Central memory CD8-positive, alpha-beta T cell (primary cell): ENCODE measurements at regions not wholly inside any gene's neighbourhood (a gene's known extent, or its start where the extent isn't known, plus 50 kb on each side); places are given as distances from the start of the nearest gene placed in this dataset.
"Not testable (repeated sequence)": the region's sequence is repeated elsewhere in the genome, so short reads cannot be mapped to it uniquely, and the experiment has no call there.

Experiments used
- ATAC-seq: fragments of 150-1000 bp; cut with Tn5 transposase; replicated peaks from 2 replicates; pipeline ENCODE4 v1.10.0; 2022; ENCODE audit warnings: mild to moderate bottlenecking, moderate FRiP score, moderate number of reproducible peaks; ENCODE audit not compliant: poor library complexity, severe bottlenecking; ENCODE audit errors: extremely low read depth
- DNase-seq, 2 donors: peaks; one replicate each; pipeline ENCODE4 v3.0.0; 2021; ENCODE audit warnings: low spot score in 2 of 2
- H3K27ac Mint-ChIP-seq: one replicate; pipeline ENCODE4 v1.8.0; 2022; ENCODE audit warnings: low read depth, mild to moderate bottlenecking, moderate library complexity, mixed read lengths
- H3K27me3 Mint-ChIP-seq: one replicate; pipeline ENCODE4 v1.8.0; 2022; ENCODE audit warnings: mixed read lengths
- H3K36me3 Mint-ChIP-seq: one replicate; pipeline ENCODE4 v1.8.0; 2022; ENCODE audit warnings: mild to moderate bottlenecking, moderate library complexity, mixed read lengths; ENCODE audit not compliant: insufficient read depth
- H3K4me1 Mint-ChIP-seq: one replicate; pipeline ENCODE4 v1.8.0; 2022; ENCODE audit warnings: mixed read lengths
- H3K4me3 Mint-ChIP-seq: one replicate; pipeline ENCODE4 v1.8.0; 2022; ENCODE audit warnings: mild to moderate bottlenecking, moderate library complexity, mixed read lengths
- H3K9me3 Mint-ChIP-seq: one replicate; pipeline ENCODE4 v1.8.0; 2022; ENCODE audit warnings: mixed read lengths

DNA sequence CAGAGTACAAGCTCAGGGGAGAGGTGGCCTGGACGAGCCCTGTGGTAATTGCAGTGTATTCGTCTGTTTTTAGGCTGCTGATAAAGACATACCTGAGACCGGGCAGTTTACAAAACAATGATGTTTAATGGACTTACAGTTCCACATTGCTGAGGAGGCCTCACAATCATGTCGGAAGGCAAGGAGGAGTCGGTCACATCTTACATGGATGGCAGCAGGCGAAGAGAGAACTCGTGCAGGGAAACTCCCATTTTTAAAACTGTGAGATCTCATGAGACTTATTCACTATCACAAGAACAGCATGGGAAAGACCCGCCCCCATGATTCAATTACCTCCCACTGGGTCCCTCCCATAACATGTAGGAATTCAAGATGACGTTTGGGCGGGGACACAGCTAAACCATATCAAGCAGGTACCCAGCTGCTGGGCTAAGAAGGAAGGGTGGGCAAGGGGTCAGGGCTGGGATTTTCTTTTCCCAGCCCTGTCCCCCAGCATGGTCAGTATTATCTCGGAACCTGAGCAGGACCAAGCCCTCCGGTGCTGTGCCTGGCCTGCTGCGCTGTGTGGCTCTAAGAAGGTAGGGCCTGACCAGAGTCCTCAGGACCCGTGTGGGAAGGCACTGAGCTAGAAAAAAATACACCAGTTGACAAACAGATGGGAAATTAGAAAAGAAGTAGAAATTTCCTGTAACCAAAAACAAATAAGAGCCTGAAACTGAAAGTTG is 78.6 kb upstream of the SH3BP4 start:
- H3K27me3 Mint-ChIP-seq, result peaks cover 50% of the 10 kb centered on the region
- H3K36me3 Mint-ChIP-seq, result peaks cover 2% of the 10 kb centered on the region
- H3K9me3 Mint-ChIP-seq, result no peaks in the 10 kb centered on the region
- no peak overlapping the region for H3K4me3 Mint-ChIP-seq
- H3K4me1 Mint-ChIP-seq, result no peaks in the 10 kb centered on the region
- no peak for DNase-seq
- no peak for ATAC-seq
- no peak overlapping the region for H3K27ac Mint-ChIP-seq

DNA sequence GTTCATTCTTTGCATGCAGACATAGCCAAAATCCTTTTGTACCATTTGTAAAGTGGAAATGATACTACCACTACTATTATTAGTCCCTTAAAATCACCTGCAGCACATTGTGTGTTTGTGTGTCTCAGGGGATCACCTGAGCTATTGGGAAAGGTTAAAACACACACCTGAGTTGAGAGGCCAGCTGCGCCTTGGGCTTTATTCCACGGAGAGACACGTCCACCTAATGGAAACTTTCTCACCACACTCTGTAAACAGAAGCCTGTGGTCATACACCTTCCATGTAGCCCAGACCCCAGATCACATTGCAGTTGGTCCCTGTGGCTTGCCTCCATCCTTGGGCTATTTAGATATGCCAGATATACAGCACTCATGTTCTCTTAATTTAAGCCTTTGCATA is 81.8 kb upstream of the SH3BP4 start:
- no peaks in the 10 kb centered on the region for H3K4me1 Mint-ChIP-seq
- H3K36me3 Mint-ChIP-seq, result peaks cover 2% of the 10 kb centered on the region
- no peak for DNase-seq
- H3K27me3 Mint-ChIP-seq, result peaks cover 24% of the 10 kb centered on the region
- H3K27ac Mint-ChIP-seq, result no peak overlapping the region
- ATAC-seq, result no peak
- peaks cover 5% of the 10 kb centered on the region for H3K9me3 Mint-ChIP-seq
- no peak overlapping the region for H3K4me3 Mint-ChIP-seq

DNA sequence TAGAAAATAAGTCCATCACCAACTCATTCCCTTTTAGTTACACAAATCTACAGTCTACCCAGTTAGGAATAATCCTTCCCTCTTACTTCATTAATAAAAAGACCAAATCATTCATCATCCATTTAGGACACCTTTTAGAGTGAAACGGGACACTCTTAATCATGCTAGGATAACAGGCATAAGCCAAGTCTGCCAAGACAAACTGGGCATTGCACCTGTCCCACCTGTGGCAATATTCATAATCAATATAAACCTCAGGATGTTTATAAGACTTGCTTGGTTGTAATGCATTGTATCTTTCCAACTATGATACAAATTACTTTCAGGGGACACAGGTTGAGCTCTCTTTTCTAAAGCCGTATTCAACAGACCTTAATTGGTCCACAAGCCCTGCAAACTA is 82.7 kb upstream of the SH3BP4 start:
- Mint-ChIP-seq H3K9me3 (peaks cover 5% of the 10 kb centered on the region), H3K36me3 (peaks cover 2% of the 10 kb centered on the region), H3K4me1 (no peaks in the 10 kb centered on the region), H3K27me3 (peaks cover 20% of the 10 kb centered on the region), H3K4me3 (no peak overlapping the region), H3K27ac (no peak overlapping the region)
- ATAC-seq (no peak), DNase-seq (no peak)

DNA sequence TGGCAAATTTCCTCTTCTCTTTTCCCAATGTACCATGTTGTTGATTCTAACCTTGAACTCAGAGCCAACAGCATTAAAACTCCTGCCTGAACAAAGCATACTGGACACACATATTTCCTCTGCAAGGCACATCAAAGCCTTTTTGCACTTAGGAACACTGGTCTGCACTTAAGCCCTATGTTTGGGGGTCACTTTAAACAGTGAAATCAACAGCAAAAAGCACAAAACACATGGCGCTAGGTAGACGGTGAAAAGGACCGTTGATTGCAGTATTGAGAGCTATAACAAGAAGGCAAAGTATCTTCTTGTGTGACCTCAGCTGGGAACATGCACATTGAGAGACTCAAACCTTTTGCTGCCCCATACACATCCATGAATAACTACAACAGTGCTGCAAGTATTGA is 83.9 kb upstream of the SH3BP4 start:
- DNase-seq (no peak), ATAC-seq (no peak)
- peaks cover 2% of the 10 kb centered on the region for H3K36me3 Mint-ChIP-seq
- no peak overlapping the region for H3K4me3 Mint-ChIP-seq
- H3K4me1 Mint-ChIP-seq, result no peaks in the 10 kb centered on the region
- peaks cover 5% of the 10 kb centered on the region for H3K9me3 Mint-ChIP-seq
- H3K27ac Mint-ChIP-seq, result no peak overlapping the region
- peaks cover 9% of the 10 kb centered on the region for H3K27me3 Mint-ChIP-seq

DNA sequence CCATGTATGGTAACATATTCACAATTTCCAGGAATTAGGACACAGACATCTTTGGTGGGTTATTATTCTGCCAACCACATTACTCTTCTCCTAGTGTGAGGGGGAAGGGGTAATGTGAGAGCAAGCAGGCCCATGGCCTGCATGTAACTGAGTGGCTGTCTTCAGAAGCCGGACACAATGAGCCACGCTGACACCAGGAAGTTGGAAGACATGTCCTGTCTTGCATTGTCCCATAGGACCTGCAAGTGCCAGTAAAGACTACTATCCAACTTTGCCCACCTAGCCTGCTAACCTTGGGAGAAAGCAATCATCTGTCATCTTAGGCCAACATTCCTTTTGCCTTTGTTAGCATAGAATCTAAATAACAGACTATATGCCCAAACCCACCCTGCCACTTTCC is 86.2 kb upstream of the SH3BP4 start:
- H3K4me1 Mint-ChIP-seq, result no peaks in the 10 kb centered on the region
- no peak for ATAC-seq
- no peaks in the 10 kb centered on the region for H3K27me3 Mint-ChIP-seq
- no peak overlapping the region for H3K4me3 Mint-ChIP-seq
- no peak for DNase-seq
- H3K36me3 Mint-ChIP-seq, result no peaks in the 10 kb centered on the region
- no peak overlapping the region for H3K27ac Mint-ChIP-seq
- peaks cover 5% of the 10 kb centered on the region for H3K9me3 Mint-ChIP-seq

DNA sequence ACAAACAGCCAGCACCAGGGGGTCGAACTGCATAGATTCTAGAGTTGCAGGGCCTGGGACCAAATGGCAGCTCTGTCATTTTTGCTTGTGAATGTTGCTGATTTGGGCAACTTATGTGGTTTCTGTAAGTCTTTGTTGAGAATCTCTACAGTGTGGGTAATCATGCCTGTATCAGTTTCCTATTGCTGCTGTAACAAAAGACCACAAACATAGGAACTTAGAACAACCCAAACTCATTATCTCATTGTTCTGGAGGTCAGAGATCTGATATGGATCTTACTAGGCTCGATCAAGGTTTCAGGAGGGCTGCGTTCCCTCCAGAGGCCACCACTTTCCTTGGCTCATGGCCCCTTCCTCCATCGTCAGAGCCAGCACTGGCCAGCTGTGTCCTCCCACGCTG is 86.8 kb upstream of the SH3BP4 start:
- Mint-ChIP-seq H3K27me3 (no peaks in the 10 kb centered on the region), H3K36me3 (no peaks in the 10 kb centered on the region), H3K4me3 (no peak overlapping the region), H3K4me1 (no peaks in the 10 kb centered on the region), H3K27ac (no peak overlapping the region), H3K9me3 (peaks cover 5% of the 10 kb centered on the region)
- no peak for ATAC-seq
- no peak for DNase-seq

DNA sequence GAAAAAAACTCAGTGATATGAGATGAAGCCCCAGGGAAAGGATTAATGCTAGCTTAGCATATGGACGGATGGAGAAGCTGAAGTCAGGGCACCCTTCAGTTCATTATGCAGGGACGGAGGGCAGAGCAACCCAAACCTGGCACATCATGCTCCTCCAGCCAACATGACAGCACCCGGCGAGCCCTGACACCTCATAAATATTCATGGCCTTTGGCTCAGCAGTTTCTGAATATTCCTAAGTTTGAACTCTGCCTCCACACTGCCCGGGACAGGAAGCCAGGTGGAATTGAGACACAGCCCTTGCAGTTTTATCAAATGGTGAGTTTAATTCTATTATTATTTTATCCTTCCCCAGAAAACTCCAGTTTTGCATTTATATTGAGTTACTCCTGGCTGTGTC is 87.3 kb upstream of the SH3BP4 start:
- Mint-ChIP-seq H3K27ac (no peak overlapping the region), H3K4me1 (no peaks in the 10 kb centered on the region), H3K4me3 (no peak overlapping the region), H3K36me3 (no peaks in the 10 kb centered on the region), H3K9me3 (peaks cover 5% of the 10 kb centered on the region), H3K27me3 (no peaks in the 10 kb centered on the region)
- no peak for DNase-seq
- no peak for ATAC-seq

DNA sequence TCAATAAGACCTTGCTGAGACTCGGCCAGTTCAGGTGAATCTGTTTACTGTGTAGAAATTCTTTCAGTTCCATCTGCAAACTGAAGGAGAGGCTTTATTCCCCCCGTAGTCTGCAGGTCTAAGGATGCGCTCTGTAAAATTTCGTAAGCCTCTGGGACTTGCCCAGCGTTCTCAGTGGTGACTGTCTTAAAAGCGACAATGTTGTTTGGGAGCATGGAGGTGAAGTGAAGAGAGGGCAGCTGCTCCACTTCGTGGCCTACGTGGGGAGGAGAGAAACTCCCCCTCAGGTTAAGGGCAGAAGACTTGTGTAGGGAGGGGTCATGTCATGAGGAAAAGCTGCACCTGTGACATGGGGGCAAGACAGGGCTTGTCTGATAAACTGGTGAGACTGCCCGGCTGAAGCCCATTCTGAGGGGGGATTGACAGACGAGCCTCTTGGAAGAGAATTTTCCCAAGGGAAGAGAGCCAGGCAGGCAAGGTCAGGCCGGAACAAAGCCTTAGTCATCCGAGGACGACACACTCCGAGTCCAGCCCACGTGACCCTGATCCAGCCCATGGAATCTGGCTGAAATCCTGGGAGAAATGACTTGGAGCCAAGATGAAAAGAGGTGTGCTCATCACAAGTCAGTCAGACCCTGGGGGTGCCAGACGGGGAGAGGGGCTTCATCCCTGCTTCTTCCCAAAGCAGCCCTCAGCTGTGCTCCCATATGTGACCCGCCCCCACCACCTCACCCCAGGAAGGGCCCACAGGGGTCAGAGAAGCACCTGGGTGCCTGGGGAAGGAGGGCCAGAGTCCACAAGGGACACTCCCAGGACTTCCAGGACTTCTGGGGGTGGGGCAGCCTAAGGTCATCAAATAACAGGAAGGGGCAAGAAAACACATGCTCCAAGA is 88.5 kb upstream of the SH3BP4 start:
- H3K4me3 Mint-ChIP-seq, result no peak overlapping the region
- DNase-seq (no peak), ATAC-seq (no peak)
- no peaks in the 10 kb centered on the region for H3K36me3 Mint-ChIP-seq
- no peaks in the 10 kb centered on the region for H3K4me1 Mint-ChIP-seq
- H3K9me3 Mint-ChIP-seq, result peaks cover 5% of the 10 kb centered on the region
- no peaks in the 10 kb centered on the region for H3K27me3 Mint-ChIP-seq
- H3K27ac Mint-ChIP-seq, result no peak overlapping the region

DNA sequence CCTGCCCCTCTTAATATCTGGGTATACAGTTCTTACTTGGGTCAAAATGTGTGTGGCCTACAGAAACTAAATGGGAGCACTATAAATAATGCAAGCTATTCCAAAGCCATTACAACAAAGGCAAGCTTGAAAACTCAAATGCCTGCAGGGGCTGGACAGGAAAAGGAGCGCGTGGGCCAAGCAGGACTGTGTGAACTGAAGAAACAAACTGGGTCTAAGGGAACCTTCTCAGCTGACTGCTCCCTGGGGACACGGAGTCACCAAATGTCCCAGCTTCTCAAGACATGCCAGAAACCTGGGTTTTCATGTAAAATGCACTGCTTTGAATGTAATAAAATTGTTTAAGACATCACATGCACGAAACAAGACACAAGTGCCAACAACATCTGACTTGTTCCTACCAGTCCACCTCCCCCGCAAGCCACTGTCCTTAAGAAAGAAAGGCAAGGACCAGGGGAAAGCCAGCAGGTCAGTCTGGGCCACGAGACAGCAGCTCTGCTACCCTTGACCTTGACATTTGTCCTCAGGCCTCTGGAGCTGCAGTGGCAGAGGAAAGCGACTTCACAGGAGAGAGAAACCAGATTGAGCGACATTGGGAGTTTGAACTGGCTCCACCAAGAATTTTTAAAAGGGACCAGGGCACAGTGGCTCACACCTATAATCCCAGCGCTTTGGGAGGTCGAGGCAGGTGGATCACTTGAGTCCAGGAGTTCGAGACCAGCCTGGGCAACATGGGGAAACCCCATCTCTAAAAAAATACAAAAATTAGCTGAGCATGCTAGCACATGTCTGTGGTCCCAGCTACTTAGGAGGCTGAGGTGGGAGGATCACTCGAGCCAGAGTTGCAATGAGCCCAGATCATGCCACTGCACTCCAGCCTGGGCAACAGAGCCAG is 89.7 kb upstream of the SH3BP4 start:
- DNase-seq, result no peak
- H3K27me3 Mint-ChIP-seq, result peaks cover 4% of the 10 kb centered on the region
- ATAC-seq, result no peak

DNA sequence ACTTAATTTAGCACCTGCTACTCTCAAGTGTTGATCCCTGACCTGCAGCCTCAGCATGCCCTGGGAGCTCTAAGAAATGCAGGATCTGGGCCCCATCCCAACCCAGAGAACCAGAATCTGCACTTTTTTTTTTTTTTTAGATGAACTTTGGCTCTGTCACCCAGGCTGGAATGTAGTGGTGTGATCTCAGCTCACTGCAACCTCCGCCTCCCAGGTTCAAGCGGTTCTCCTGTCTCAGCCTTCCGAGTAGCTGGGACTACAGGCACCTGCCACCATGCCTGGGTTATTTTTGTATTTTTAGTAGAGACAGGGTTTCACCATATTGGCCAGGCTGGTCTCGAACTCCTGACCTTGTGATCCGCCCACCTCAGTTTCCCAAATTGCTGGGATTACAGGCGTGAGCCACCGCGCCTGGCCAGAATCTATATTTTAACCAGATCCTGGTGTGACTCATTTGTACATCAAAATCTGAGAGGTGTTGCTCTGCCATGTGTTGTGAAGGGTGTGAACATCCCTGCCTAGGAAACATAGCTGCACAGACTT is 92.4 kb upstream of the SH3BP4 start:
- not testable (repeated sequence) for H3K4me3 Mint-ChIP-seq, H3K4me1 Mint-ChIP-seq, H3K36me3 Mint-ChIP-seq, DNase-seq, ATAC-seq, H3K9me3 Mint-ChIP-seq, H3K27ac Mint-ChIP-seq
- H3K27me3 Mint-ChIP-seq, result peaks cover 24% of the 10 kb centered on the region

More for the DNA sequence above, 89.7 kb upstream of the SH3BP4 start:
- Mint-ChIP-seq H3K4me1 (no peaks in the 10 kb centered on the region), H3K9me3 (peaks cover 5% of the 10 kb centered on the region), H3K27ac (no peak overlapping the region), H3K4me3 (no peak overlapping the region), H3K36me3 (no peaks in the 10 kb centered on the region)

DNA sequence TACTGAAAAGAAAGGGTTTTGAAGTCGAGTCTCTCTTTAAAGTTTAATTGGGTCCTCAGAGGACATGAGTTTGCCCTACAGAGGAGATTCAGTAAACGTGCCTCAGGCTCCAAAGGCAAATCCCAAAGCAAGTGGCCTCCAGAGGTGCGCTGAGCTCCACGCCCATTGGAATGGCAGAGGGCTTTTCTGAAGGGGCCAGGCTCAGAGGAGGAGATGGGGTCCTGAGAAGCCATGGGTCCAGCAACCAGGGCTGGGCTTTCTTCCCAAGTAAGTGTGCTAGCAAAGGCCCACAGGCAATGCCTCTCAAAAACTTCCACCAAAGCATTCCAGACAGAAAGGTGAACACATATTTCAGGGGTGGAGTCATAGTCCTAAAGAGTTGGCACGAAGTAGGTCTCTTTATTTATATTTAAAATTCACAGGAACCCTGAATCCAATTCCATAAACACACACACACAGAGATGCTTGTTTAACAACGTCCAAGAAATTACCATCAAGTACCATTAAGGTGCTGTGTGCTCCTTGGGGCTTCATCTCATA is 93.0 kb upstream of the SH3BP4 start:
- no peak for ATAC-seq
- peaks cover 28% of the 10 kb centered on the region for H3K27me3 Mint-ChIP-seq
- no peak overlapping the region for H3K4me3 Mint-ChIP-seq
- H3K36me3 Mint-ChIP-seq, result peaks cover 2% of the 10 kb centered on the region
- DNase-seq, result no peak
- no peaks in the 10 kb centered on the region for H3K4me1 Mint-ChIP-seq
- no peaks in the 10 kb centered on the region for H3K9me3 Mint-ChIP-seq
- H3K27ac Mint-ChIP-seq, result no peak overlapping the region

DNA sequence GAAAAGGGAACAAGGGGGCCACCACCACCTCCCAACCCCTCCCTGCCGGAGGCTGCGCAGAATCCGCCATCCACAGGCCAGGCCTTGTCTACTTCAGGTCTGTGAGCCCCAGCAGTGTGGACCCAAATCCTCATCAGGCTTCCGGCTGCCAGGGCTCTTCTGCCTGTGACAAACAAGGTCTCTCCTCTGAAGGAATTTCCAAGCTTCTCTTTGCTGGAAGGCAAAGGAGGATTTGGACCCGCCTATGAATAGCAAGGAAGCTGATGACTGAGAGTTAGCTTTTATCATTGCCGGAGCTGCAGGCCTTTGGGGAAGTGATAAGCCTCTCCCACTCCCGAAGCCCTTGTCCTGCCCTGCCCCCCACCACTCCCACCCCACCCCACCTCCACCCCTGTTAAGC is 93.7 kb upstream of the SH3BP4 start:
- H3K9me3 Mint-ChIP-seq, result no peaks in the 10 kb centered on the region
- H3K36me3 Mint-ChIP-seq, result peaks cover 2% of the 10 kb centered on the region
- H3K4me3 Mint-ChIP-seq, result no peak overlapping the region
- no peak for ATAC-seq
- no peak overlapping the region for H3K27ac Mint-ChIP-seq
- peaks cover 32% of the 10 kb centered on the region for H3K27me3 Mint-ChIP-seq
- no peak for DNase-seq
- H3K4me1 Mint-ChIP-seq, result no peaks in the 10 kb centered on the region
